Esophagus squamous epithelium (tissue), 5 donors: ENCODE measurements at regions not wholly inside any gene's neighbourhood (a gene's known extent, or its start where the extent isn't known, plus 50 kb on each side); places are given as distances from the start of the nearest gene placed in this dataset.
A peak's percentile ranks its signal among the peaks of the same experiment; 100 is the strongest.

Experiments
- DNase-seq: peaks from one replicate; lab custom pipeline; 2025; lab: John Stamatoyannopoulos, UW
- H3K27ac ChIP-seq, 4 donors: fragments of 200-600 bp; sonication (generic); one replicate each; pipeline ENCODE4 v1.5.1; 2016 to 2019; ENCODE audit warnings: mild to moderate bottlenecking in 1 of 4
- H3K27me3 ChIP-seq, 4 donors: fragments of 200-600 bp; sonication (generic); 1 replicate in 3 of 4; 2 replicates in 1 of 4; pipeline versions ENCODE4 v1.5.1 to v1.6.0; 2017 to 2021; ENCODE audit warnings: antibody characterized with exemption in 1 of 4
- H3K36me3 ChIP-seq, 3 donors: fragments of 200-600 bp; sonication (generic); one replicate each; pipeline ENCODE4 v1.5.1; 2016 to 2019
- H3K4me1 ChIP-seq, 3 donors: fragments of 200-600 bp; sonication (generic); one replicate each; pipeline ENCODE4 v1.5.1; 2017 to 2019
- H3K4me3 ChIP-seq, 4 donors: fragments of 200-600 bp; sonication (generic); 1 replicate in 3 of 4; 2 replicates in 1 of 4; pipeline ENCODE4 v1.5.1; 2016 to 2019; ENCODE audit warnings: mild to moderate bottlenecking in 2 of 4, moderate library complexity in 1 of 4
- H3K9me3 ChIP-seq, 3 donors: fragments of 200-600 bp; sonication (generic); one replicate each; pipeline ENCODE4 v1.5.1; 2016 to 2019
- CTCF ChIP-seq, 6 experiments: fragments of 450-650 bp in 4 of 6; fragments of 200-600 bp in 2 of 6; sonication (generic) in 2 of 6; IDR thresholded peaks; one replicate each; pipeline ENCODE4 v1.5.1; 2016 to 2019; ENCODE audit warnings: antibody characterized with exemption in 6 of 6, mild to moderate bottlenecking in 4 of 6, moderate library complexity in 4 of 6
- POLR2A ChIP-seq, 4 donors: fragments of 450-650 bp; IDR thresholded peaks; one replicate each; pipeline ENCODE4 v1.6.1; 2017; ENCODE audit warnings: antibody characterized with exemption in 4 of 4, mild to moderate bottlenecking in 4 of 4, moderate library complexity in 3 of 4
- WGBS, 2 donors: methylation state at CpG; one replicate each; pipeline ENCODE4 v1.1.5; 2018; 5-methylcytosine and 5-hydroxymethylcytosine counted together
- intact Hi-C: fragments of 100-400 bp; cut with DNase I; formaldehyde crosslinking; loops from one replicate; pipeline ENCODE4 v1.15.0; 2022
- donor health status: DM: yes; HTN: yes; CAD: no.

- intact Hi-C loops, result no loop called here
- TF ChIP-seq POLR2A (IDR thresholded peaks at IDR 0.05), result no peak
- TF ChIP-seq CTCF (IDR thresholded peaks at IDR 0.05), result peak in 1 of 6 experiments; percentile 19
- Histone ChIP-seq H3K36me3 (no peaks in the 10 kb centered on the region), H3K4me1 (no peaks in the 10 kb centered on the region), H3K4me3 (no peak overlapping the region), H3K27ac (no peak overlapping the region), H3K9me3 (peaks cover 0 to 7% (median 6%) of the 10 kb centered on the region in 3 donors), H3K27me3 (no peaks in the 10 kb centered on the region)
- no peak for DNase-seq
- 88 to 91% methylated on average over 7 of the region's 7 CpGs for WGBS, 2 donors
These were observed 239.1 kb upstream of the ARID2 start for GRCh38 chr12:45490232-45490881.

GRCh38 chr12:45494279-45494678 lies 235.2 kb upstream of the ARID2 start:
- intact Hi-C loops, result no loop called here
- Histone ChIP-seq H3K27ac (no peak overlapping the region), H3K4me3 (no peak overlapping the region), H3K27me3 (no peaks in the 10 kb centered on the region), H3K9me3 (peaks cover 0 to 12% (median 7%) of the 10 kb centered on the region in 3 donors), H3K36me3 (no peaks in the 10 kb centered on the region), H3K4me1 (no peaks in the 10 kb centered on the region)
- WGBS, 2 donors, result 75 to 77% methylated on average over 4 of the region's 4 CpGs
- DNase-seq, result no peak
- TF ChIP-seq POLR2A (IDR thresholded peaks at IDR 0.05) (no peak), CTCF (IDR thresholded peaks at IDR 0.05) (no peak)

- intact Hi-C loops, result loop anchor here (5.0 kb wide), 1 partner anchor 164 kb away; no protein-coding TSS in a partner anchor
- no peaks in the 10 kb centered on the region for H3K27me3 ChIP-seq
- WGBS, 2 donors, result 92 to 100% methylated on average over 1 of the region's 1 CpG
- no peak for TF ChIP-seq CTCF (IDR thresholded peaks at IDR 0.05)
- no peak for TF ChIP-seq POLR2A (IDR thresholded peaks at IDR 0.05)
- no peak for DNase-seq
- no peaks in the 10 kb centered on the region for H3K36me3 ChIP-seq
- H3K27ac ChIP-seq, result no peak overlapping the region
- no peaks in the 10 kb centered on the region for H3K4me1 ChIP-seq
- H3K9me3 ChIP-seq, result peaks cover 0 to 6% (median 0%) of the 10 kb centered on the region in 3 donors
- H3K4me3 ChIP-seq, result no peak overlapping the region
These were observed 230.9 kb upstream of the ARID2 start for GRCh38 chr12:45498645-45499044.

GRCh38 chr12:45502481-45503128 lies 226.9 kb upstream of the ARID2 start:
- Histone ChIP-seq H3K27me3 (no peaks in the 10 kb centered on the region), H3K9me3 (no peaks in the 10 kb centered on the region), H3K27ac (no peak overlapping the region), H3K4me1 (no peaks in the 10 kb centered on the region), H3K36me3 (no peaks in the 10 kb centered on the region), H3K4me3 (no peak overlapping the region)
- 57 to 65% methylated on average over 4 of the region's 4 CpGs for WGBS, 2 donors
- DNase-seq, result no peak
- TF ChIP-seq CTCF (IDR thresholded peaks at IDR 0.05), result no peak
- no peak for TF ChIP-seq POLR2A (IDR thresholded peaks at IDR 0.05)
- intact Hi-C loops, result no loop called here

GRCh38 chr12:45503899-45504298 lies 225.6 kb upstream of the ARID2 start:
- 83% methylated on average over 1 of the region's 1 CpG for WGBS, 2 donors
- no peak for DNase-seq
- no peaks in the 10 kb centered on the region for H3K36me3 ChIP-seq

More at GRCh38 chr12:45503899-45504298, 225.6 kb upstream of the ARID2 start:
- intact Hi-C loops, result no loop called here
- Histone ChIP-seq H3K4me1 (no peaks in the 10 kb centered on the region), H3K27me3 (no peaks in the 10 kb centered on the region), H3K4me3 (no peak overlapping the region), H3K9me3 (no peaks in the 10 kb centered on the region), H3K27ac (no peak overlapping the region)
- no peak for TF ChIP-seq CTCF (IDR thresholded peaks at IDR 0.05)
- no peak for TF ChIP-seq POLR2A (IDR thresholded peaks at IDR 0.05)
